NCI-H146 treated with DMSO at 0.1 percent for 48 hours (cell line): ENCODE measurements at regions not wholly inside any gene's neighbourhood (a gene's known extent, or its start where the extent isn't known, plus 50 kb on each side); places are given as distances from the start of the nearest gene placed in this dataset.

Experiments
- DNase-seq: peaks from one replicate; lab custom pipeline; 2025; ENCODE audit not compliant: unreplicated experiment; lab: John Stamatoyannopoulos, UW

DNA sequence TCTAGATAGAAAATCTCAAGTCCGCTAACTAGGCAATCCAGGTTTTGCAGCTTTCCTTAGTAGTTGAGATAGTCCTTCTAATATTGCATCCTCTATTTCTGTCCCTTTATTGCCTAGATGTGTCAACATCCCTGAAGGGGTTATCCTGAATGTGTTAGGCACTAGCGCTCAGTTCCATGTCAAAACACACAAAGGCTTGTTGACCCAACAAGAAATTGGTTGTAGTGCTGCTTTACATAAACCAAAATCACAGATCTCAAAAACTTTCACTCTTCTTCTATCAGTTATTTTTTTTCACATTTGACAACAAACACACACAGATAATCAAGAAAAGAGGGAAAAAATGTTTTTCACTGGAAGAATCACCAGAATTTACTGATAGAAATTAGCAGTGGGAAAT lies 51.4 kb upstream of the SOX2 start:
- no peak for DNase-seq

DNA sequence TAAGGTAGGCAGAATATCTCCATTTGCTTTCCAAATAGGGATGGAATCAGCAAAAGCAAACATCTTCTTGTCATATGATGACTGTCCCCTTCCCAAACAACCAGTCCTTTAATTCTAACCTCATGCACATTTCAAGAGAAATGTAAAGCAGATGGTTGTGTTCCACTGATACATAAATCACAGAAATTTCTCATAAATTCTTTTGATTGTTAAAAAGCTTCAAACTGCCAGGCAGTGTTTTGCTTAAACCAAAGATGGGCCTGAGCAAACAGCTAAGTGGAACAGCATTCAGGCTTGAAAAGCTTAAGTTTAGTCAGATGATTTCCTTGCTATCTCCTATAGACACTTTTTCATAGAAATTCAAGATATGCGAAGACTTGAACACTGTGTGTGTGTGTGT lies 74.3 kb upstream of the SOX2 start:
- DNase-seq: no peak

DNA sequence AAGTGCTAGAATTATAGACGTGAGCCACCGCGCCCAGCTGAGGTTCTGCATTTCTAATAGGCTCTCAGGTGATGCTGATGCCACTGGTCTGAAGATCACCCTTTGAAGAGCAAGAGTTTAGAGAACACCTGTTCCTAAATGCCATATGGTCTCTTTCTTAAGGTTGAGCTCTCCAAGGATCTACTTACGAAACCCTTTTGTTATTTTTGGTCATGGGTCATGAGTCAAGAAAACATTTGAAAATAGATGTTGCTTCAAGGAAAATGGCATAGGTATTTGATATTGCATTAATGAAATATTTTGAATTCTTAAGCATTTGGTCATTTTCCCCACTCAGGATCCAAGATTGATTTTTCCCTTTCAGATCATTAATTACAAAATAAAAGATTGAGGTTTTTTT lies 74.7 kb upstream of the SOX2 start:
- no peak for DNase-seq

DNA sequence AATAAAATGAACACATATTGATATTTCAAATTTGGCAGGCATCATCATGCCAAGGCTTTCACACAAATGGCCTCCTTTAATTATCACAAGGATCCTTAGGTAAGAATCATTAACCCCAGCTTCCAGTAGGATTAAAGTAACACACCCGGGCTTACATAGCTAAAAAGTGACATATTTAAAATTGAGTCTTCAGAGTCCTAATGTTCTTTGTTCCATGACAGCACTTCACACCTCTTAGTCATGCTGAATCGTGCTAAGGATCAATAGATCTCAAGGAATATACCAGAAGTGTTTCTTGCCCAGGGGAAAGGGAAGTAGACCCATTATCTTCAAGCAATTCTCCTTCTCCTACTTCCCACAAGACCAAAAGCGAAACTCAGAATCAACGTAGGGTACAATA lies 76.6 kb upstream of the SOX2 start:
- no peak for DNase-seq

DNA sequence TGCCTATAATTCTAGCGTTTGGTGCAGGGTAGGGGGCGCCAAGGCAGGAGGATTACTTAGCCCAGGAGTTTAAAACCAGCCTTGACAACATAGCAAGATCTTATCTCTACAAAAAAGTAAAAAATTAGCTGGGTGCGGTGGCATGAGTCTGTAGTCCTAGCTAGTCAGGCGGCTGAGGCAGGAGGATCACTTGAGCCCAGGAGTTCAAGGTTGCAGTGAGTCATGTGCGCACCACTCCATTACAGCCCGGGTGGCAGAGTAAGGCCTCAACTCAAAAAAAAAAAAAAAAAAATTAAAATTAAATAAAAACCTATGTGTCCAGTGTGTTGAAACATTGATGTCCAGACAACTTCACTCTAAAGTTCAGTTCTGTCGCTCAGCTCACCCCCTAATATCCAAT lies 78.2 kb upstream of the SOX2 start:
- no peak for DNase-seq

DNA sequence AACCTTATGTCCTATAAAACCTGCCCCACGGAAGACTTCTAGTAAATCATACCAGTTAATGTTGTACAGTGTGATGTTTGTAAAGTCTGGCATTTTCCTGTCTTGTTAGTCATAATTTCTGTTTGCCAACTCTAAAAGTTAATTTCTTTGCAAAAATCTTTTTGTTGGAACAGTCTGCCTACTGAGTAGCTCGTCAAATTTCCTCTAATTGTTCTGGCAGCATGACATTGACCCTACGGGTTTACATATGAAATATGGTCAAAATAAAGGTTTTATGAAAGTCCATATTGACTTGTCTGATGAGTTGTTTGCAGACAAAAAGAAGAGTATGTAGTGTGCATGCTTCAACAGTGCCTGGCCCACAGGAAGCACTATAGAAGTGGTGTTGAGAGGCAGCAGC lies 79.8 kb upstream of the SOX2 start:
- DNase-seq: peak; percentile 61

DNA sequence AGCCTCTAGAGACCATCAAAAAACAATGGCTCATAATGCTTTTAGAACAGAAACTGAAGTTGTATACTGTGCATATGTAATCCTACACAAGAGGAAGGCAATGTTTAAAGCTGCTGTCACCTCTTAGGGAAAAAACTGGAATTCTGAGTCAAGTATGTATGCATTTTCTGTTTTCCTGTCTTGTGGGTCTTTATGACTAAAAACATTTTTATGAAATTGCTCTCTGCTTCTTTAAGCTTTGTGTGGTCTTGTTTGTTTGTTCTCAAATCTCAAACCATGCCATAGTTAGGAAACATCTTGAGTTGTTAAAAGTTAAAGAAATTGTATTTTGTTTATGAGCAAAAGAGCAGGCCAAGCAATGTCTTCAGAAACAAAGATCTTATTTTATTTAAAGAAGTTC lies 80.9 kb upstream of the SOX2 start:
- no peak for DNase-seq

DNA sequence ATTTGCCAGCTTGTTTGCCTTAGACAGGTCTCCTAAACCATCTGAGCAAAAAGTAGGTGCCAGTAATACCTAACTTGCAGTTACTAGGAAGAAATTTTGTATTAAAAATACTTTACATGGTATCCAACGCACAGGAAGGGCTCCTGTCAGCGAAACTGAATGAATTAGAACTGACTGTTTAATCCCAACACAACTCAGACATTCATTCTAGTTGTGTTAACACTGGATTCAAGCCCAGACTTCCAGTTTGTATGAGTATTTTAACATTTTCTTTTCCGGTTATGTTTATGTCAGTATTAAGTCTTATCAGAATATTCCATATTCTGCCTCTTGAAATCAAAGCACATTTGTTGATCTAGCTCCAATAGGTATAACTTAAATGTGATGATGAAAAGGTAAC lies 82.0 kb upstream of the SOX2 start:
- no peak for DNase-seq

DNA sequence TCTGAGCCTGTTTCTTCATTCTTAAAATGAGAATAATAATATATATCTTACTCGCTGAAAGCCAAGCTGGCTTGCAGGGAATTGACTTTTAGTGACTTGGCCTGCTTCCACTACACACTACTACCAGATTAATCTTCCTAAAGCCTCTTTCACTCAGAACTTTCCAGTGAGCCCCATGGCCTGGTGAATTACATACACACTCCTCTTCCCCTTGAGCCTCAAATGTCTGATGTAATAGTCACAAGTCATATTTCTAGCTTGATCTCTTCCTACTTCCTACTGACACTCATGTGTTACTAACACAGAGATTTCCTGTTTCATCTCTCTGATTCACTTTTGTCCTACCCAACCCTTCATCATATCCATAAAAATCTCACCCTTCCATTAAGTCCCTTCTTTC lies 82.7 kb upstream of the SOX2 start:
- no peak for DNase-seq

DNA sequence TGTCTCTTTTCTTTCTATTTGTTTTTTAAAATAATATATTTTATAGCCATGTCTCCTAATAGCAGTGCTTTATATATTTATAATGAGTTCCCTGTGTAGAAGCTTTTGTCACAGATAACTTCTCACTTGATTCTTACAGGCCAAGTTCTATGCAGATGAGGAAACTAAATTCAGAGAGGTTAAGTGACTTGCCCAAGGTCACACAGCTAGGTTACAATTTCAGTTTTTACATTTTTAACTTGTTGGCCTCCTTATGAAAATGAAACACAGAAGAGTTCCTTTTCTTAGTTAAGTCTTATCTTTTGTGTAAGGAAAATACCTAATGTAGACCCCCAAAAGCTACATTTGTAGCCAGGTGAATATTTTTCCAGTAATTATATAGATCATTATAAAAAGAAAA lies 83.3 kb upstream of the SOX2 start:
- no peak for DNase-seq

DNA sequence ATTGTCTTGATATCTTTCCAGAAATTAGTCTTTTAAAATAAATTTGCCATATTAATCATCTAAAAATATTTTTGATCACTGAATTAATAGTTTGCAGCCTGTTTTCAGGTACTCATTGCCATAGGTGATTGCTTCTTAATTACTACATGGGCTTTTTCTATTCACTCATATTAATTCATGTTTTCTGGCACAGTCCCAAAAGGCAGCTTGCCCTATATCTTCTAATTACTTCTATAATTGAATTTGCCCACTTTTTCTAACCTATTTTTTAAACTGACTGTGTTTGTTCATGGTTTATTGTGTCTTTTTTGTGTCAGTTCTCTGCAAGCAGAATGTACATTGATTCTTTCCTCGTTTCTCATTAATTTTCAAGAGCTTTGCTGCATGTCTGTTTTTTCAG lies 85.7 kb upstream of the SOX2 start:
- peak; percentile 90 for DNase-seq

DNA sequence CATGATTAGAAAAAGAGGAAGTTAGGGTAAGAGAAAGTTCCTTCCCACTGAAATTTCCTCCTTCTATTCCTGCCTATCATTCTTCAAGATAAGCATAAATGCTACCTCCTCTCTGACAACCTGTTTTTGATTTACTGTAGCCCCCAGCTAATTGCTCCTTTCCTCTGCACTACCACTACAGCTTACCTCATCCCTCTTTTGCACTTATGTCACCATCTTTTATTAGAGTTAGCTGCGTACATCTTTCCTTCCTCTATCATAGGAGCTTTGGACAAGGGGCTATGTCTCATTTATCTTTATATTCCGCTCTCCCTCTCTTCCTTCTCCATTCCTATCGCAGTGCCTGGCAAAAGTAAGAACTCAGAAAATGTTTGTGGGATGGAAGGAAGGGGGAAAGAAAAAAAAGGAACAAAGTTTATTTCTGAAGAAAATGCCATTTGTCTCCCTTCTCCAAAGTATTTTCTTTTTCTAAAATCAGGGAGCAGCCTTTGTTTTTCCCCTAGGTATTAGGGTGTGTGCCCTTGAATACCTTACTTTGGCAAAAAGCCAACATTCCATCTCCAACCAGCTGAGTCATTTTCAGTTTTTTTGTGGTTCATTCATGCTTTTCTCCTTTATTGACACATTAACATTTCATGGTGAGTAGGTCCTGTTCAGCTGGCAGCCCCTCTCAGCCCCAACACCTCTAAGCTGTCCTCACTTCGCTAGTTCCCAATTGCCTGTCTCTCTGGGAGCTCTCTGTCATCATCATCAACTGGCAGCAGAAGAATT lies 87.6 kb upstream of the SOX2 start:
- DNase-seq: peak; percentile 100

DNA sequence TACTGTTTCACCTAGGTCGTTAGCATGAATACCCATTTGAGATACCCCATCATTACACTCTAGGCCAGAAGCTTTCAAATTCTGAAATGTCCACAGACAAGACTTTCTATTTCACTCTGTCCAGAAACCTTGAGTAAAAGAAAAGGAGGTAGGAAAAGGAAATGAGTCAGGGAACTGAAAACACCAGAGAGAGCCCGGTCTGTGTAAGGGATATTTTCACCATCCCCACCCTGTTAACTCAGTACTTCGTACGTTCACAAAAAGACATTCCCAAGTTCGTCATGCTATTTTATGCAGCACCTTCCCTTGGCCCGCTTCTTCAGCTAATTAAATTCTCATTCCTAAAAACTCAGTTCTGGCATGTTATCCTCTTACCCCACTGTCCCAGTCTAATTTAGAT lies 89.4 kb upstream of the SOX2 start:
- DNase-seq: no peak

DNA sequence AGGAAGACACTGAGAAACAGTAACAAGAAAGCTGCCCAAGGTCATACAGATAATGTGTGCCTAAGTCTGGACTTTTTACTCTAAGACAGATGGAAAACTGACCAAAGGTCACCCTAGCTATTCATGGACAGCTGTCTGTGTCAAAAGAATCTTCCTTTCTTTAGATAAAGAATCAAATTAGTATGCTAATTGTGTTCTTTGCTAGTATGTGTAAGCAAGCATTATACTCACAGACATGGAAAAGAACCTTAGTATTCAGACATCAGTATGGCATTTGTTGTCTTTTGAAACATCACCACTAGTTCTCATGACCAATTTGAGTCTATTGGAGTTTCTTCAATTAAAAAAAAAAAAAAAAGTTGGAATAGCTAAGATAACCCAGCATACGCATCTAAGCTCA lies 91.8 kb upstream of the SOX2 start:
- DNase-seq: no peak

DNA sequence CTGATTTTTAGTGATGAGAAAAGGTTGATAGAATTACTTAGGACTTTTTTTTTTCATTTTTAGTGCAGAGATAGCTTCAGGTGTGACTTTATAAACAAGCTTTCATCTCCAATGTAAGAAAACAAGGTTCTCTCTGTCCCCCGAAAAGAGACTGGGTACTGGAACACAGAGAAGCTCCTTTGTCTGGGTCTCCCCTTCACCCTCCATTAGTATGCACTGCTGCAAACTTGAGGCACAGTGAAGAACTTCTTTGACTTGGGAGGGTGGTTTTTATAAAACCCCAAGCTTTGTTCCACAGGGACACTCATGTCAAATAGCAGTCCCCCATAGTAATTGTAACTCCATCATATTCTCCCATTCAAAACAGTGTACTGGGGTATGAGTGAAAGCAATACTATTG lies 93.5 kb upstream of the SOX2 start:
- DNase-seq: no peak

DNA sequence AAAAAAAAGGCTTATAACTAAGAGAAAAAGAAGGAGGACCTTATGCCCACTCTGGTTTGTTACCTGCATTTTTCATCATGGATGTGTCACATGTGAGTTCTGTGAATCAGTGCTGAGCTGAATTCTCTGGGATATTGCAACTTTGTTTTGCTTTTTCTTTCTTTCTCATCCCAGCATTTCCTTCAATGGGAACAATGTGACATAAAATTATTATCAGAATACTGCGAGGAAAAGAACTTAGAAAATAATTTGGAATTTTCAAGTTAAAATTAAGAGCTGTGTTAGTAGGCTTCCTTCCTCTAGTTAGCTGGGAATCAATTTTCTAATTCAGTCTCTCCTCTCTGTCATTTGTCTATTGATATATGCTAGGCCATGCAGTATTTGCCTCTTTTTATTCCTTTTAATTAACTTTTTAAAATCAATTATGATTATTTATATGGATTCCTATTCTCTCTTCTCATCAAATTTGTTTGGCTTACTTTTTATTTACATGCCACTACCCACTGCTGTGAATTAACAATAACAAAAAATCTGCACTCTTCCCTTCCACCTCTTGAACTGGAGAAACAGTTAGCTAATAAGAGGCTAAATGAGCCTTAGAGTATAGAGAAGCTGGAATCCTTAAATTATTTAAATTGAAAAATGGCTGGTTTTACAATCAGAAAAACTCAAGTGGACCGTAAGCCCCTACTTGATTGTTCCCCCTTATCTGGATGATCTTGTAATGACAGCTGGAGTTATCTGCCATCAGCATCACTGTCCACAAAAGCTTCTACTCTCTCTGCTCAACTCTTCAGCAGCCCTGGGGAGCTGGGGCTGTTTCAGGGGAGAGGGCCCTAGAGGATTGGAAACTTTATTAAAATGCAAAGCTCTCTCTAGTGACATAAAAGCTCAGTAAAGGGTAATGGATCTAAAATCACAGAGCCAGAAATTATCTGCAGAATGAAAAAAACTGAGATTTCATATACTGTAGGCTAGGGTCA lies 95.3 kb upstream of the SOX2 start:
- no peak for DNase-seq

DNA sequence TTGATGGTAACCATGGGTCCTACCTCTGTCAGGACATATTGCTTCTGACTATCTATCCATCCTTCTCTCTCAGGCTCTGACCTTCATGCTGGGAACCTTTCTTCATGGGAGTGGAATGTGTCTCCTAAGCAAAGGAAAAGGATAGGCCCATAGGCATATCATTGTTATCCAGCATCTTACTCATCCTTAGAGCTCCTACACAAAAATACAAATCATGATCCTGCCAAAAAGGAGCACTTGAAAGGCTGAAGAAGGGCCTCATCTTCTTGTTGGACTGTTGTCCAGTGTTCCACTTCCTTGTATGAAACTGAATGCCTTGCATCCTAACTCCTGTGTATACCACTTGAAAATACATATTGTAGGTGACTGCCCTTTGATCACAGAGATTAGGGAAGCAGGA lies 96.1 kb upstream of the SOX2 start:
- DNase-seq: no peak

DNA sequence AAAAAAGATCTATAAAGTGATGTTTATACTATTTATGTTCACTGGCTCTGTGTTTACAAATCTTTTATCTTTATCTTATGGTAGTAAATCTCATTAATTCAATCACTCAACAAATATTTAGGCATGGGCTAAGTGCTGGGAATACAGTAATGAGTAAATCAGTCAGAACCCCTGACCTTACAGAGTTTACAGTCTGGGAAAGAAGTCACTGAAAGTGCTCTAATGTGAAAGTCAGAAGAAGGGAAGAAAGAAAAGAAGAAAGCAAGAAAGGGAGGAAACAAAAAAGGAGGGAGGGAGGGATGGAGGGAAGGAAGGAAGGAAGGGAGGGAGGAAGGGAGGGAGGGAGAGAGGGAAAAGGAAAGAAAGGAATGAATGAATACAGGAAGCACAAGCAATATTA lies 96.8 kb upstream of the SOX2 start:
- no peak for DNase-seq

DNA sequence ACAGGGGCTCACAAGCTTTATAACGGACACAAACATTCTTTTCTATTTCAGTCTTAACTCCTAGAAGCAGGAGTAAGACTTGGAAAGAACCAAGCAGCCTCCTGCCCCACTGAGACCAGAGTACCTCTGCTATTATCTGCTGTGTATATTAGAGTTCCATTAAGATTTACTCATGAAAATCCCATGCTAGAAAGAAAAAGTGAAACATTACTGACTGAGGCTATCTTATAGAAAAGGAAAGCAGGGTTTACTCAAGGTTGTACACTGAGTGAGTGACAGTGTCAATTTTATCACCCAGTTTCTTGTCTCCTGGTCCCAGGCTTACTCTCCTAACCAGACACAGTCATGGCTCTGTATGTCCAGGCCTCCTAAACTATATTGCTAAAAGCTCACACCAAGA lies 97.9 kb upstream of the SOX2 start:
- no peak for DNase-seq

DNA sequence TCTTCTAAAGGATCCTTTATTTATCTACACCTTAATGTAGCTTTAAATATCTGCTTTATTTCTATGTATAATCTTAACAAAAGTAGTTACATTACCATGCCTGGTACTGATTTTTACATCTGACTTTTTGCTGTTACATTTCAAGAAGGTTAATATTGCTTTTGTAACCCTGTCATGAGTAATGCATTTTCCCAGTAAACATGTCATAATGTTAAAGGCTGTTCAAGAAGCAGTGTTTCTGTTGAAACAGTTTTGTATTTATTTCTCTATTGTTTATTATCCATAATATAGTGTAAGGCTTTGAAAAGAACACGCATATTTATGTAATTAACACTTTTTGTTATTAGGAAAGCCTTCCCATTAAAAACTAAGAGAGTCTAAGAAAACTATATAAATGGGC lies 98.5 kb upstream of the SOX2 start:
- DNase-seq: no peak

DNA sequence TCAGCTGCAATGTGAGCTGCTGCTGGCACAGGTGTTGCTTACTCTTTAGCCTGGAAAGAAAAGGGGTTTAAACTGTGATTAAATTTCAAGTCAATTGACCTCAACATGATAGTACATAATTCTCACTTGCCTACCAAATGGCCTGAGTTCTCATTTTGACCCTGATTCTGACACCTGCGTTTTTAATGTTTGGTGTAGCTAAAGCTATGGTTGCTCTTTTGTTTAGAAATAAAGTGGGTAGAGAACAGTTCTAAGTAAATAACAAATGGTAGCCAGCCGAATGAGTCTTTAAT lies 100.8 kb upstream of the SOX2 start:
- peak; percentile 99 for DNase-seq

DNA sequence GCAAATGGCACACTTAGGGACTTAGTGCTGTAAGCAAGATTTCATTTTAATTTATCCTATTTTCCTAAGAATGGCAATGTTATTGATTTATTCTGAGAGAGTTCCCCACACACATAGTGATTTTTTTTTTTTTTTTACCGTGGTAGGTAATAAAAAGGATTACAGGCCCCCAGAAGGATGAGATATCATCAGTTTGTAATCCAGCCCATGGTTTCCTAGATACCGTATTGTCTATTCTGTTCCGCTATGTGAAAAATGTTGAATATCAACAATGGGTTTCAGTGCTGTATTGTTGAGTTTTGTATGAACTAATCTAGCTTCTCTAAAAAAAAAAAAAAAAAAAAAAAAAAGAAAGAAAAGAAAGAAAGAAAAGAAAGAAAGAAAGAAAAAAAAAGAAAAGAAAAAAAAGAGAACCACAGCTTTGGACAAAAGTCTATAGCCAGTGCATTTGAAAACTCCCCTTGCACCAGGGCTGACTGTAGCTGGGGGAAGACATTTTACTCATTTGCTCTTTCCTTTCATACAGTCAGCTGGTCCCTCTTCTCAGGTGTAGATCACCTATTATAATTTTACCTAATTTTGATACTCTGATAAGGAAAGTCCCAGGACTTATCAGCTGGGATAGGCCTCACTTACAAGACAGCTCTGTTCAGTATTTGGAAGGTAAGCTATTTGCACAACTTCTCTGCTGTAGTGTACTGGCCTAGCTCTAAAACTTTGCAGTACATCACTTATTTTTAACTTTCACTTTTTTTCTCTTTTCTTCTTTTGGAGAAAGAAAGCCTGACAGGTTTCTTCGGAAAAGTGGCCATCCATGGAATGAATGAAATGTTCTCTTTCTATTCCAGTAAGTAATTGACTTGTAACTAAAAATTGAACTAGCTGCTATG lies 101.4 kb upstream of the SOX2 start:
- DNase-seq: peak; percentile 92
